Body of pancreas (tissue), 4 donors: ENCODE measurements at regions not wholly inside any gene's neighbourhood (a gene's known extent, or its start where the extent isn't known, plus 50 kb on each side); places are given as distances from the start of the nearest gene placed in this dataset.

Source experiments
- POLR2A ChIP-seq, 3 donors: fragments of 450-650 bp; IDR thresholded peaks; one replicate each; pipeline ENCODE4 v1.6.1; 2016; ENCODE audit warnings: antibody characterized with exemption in 3 of 3, mild to moderate bottlenecking in 2 of 3
- TF ChIP-seq, protein P1 (sequence below), 7 experiments: fragments of 450-650 bp in 4 of 7; fragments of 200-600 bp in 3 of 7; sonication (generic) in 3 of 7; IDR thresholded peaks; one replicate each; pipeline ENCODE4 v1.5.1; 2016 to 2019; ENCODE audit warnings: antibody characterized with exemption in 7 of 7

DNA sequence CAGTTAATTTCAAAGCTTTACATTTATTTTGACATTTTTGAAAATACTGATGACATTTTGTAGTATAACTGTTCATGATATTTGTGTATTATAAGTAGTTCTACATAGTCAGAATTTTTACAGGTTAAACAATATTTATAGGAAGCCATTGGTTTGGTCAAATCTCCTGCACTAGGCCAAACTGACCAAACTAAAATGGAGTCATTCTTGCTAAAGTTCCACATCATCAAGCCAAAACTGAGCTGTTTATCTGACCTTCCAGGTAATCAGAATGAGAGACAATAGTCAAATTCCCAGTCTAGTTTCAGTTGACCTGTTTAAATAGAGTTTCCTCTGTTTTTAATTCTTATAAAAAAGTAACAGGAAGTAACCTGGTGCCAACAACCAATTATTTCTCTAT, 253.3 kb upstream of the RGS18 start:
- TF ChIP-seq, protein P1, sequence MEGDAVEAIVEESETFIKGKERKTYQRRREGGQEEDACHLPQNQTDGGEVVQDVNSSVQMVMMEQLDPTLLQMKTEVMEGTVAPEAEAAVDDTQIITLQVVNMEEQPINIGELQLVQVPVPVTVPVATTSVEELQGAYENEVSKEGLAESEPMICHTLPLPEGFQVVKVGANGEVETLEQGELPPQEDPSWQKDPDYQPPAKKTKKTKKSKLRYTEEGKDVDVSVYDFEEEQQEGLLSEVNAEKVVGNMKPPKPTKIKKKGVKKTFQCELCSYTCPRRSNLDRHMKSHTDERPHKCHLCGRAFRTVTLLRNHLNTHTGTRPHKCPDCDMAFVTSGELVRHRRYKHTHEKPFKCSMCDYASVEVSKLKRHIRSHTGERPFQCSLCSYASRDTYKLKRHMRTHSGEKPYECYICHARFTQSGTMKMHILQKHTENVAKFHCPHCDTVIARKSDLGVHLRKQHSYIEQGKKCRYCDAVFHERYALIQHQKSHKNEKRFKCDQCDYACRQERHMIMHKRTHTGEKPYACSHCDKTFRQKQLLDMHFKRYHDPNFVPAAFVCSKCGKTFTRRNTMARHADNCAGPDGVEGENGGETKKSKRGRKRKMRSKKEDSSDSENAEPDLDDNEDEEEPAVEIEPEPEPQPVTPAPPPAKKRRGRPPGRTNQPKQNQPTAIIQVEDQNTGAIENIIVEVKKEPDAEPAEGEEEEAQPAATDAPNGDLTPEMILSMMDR (IDR thresholded peaks at IDR 0.05), result no peak
- no peak for TF ChIP-seq POLR2A (IDR thresholded peaks at IDR 0.05)
